B cell (primary cell): ENCODE measurements at regions not wholly inside any gene's neighbourhood (a gene's known extent, or its start where the extent isn't known, plus 50 kb on each side); places are given as distances from the start of the nearest gene placed in this dataset.

Experiments
- ATAC-seq: fragments of 200-7000 bp; cut with Tn5 transposase; one replicate; pipeline ENCODE4 v1.10.0; 2021; ENCODE audit warnings: low read depth, mild to moderate bottlenecking, moderate number of reproducible peaks, moderate library complexity
- CTCF ChIA-PET: fragments of 350-600 bp; sonication (Branson Sonifier 250); formaldehyde crosslinking; loops from one replicate; lab custom pipeline; 2021; ENCODE audit warnings: antibody characterized with exemption, inconsistent platforms; lab: Charles Lee
- POLR2A ChIA-PET: fragments of 350-600 bp; sonication (Branson Sonifier 250); formaldehyde crosslinking; loops from one replicate; lab custom pipeline; 2021; ENCODE audit warnings: antibody characterized with exemption; lab: Charles Lee
- DNase-seq: peaks from one replicate; pipeline ENCODE4 v3.0.0; 2013
- H2AFZ ChIP-seq: 2 replicates; pipeline ENCODE4 v1.6.1; 2012; ENCODE audit warnings: mild to moderate bottlenecking, low read depth, low read length; ENCODE audit not compliant: insufficient read depth, poor library complexity, severe bottlenecking
- H3K27ac ChIP-seq, 2 donors: 1 replicate in 1 of 2; 2 replicates in 1 of 2; pipeline ENCODE4 v1.5.1; 2012 to 2013; ENCODE audit warnings: low read length in 2 of 2, mild to moderate bottlenecking in 2 of 2, moderate library complexity in 1 of 2
- H3K27me3 ChIP-seq, 4 experiments: fragments of 200-600 bp in 1 of 4; sonication (generic) in 1 of 4; replicated peaks in 1 of 4; 1 replicate in 2 of 4; 2 replicates in 2 of 4; pipeline versions ENCODE4 v1.6.1 to v1.7.0; 2013 to 2016; ENCODE audit warnings: low read length in 3 of 4, mild to moderate bottlenecking in 2 of 4, mixed read lengths in 1 of 4, moderate library complexity in 1 of 4; ENCODE audit not compliant: insufficient read depth in 4 of 4, control insufficient read depth in 3 of 4; ENCODE audit errors: control extremely low read depth in 1 of 4
- H3K36me3 ChIP-seq, 2 experiments: replicated peaks in 1 of 2; 1 replicate in 1 of 2; 2 replicates in 1 of 2; pipeline versions ENCODE4 v1.6.1 to v1.7.1; 2013; ENCODE audit warnings: low read length in 1 of 2; ENCODE audit not compliant: insufficient read depth in 2 of 2, control insufficient read depth in 1 of 2; ENCODE audit errors: control extremely low read depth in 1 of 2, extremely low read depth in 1 of 2
- H3K4me1 ChIP-seq, 2 donors: fragments of 200-600 bp in 1 of 2; sonication (generic) in 1 of 2; 1 replicate in 1 of 2; 2 replicates in 1 of 2; pipeline versions ENCODE4 v1.5.1 to v1.6.1; 2013 to 2017; ENCODE audit warnings: low read length in 2 of 2; ENCODE audit not compliant: control insufficient read depth in 2 of 2, insufficient read depth in 2 of 2
- H3K4me2 ChIP-seq: replicated peaks from 2 replicates; pipeline ENCODE3; 2012; ENCODE audit warnings: mild to moderate bottlenecking, low read depth, low read length; ENCODE audit not compliant: poor library complexity, severe bottlenecking
- H3K4me3 ChIP-seq, 5 experiments: fragments of 200-600 bp in 1 of 5; sonication (generic) in 1 of 5; 1 replicate in 3 of 5; 2 replicates in 2 of 5; pipeline versions ENCODE4 v1.5.1 to v1.7.0; 2011 to 2016; ENCODE audit warnings: low read length in 4 of 5, mild to moderate bottlenecking in 4 of 5, low read depth in 2 of 5, control low read depth in 1 of 5, moderate library complexity in 1 of 5; ENCODE audit not compliant: insufficient read depth in 1 of 5; ENCODE audit errors: control extremely low read depth in 1 of 5, extremely low read depth in 1 of 5
- H3K79me2 ChIP-seq: fragments of 200-600 bp; sonication (generic); one replicate; pipeline ENCODE4 v1.6.0; 2016; ENCODE audit warnings: low read length; ENCODE audit not compliant: control insufficient read depth, insufficient read depth
- H3K9ac ChIP-seq: fragments of 200-600 bp; sonication (generic); 2 replicates; pipeline ENCODE4 v1.6.1; 2017; ENCODE audit warnings: mild to moderate bottlenecking, low read length, moderate library complexity
- H3K9me3 ChIP-seq, 3 donors: one replicate each; pipeline versions ENCODE4 v1.6.1 to v1.7.1; 2013; ENCODE audit warnings: low read length in 2 of 3; ENCODE audit not compliant: control insufficient read depth in 2 of 3, insufficient read depth in 1 of 3; ENCODE audit errors: control extremely low read depth in 1 of 3
- H4K20me1 ChIP-seq: 2 replicates; pipeline ENCODE4 v1.6.0; 2012; ENCODE audit warnings: mild to moderate bottlenecking, low read length; ENCODE audit not compliant: insufficient read depth, control insufficient read depth, poor library complexity, severe bottlenecking
- H3K27ac Mint-ChIP-seq: one replicate; pipeline ENCODE4 v1.8.0; 2021; ENCODE audit warnings: mixed read lengths
- H3K27me3 Mint-ChIP-seq: one replicate; pipeline ENCODE4 v1.8.0; 2021; ENCODE audit warnings: mixed read lengths
- H3K4me1 Mint-ChIP-seq: one replicate; pipeline ENCODE4 v1.8.0; 2021; ENCODE audit warnings: mixed read lengths
- H3K4me3 Mint-ChIP-seq: one replicate; pipeline ENCODE4 v1.8.0; 2021; ENCODE audit warnings: mixed read lengths
- H3K9me3 Mint-ChIP-seq: one replicate; pipeline ENCODE4 v1.8.0; 2022; ENCODE audit warnings: mixed read lengths; ENCODE audit not compliant: insufficient read depth
- CTCF ChIP-seq: fragments of 200-600 bp; IDR thresholded peaks from one replicate; pipeline ENCODE4 v1.8.0; 2022; ENCODE audit warnings: antibody characterized with exemption, mild to moderate bottlenecking
- EZH2 ChIP-seq: IDR thresholded peaks from 2 replicates; pipeline ENCODE4 v1.6.1; 2012; ENCODE audit warnings: borderline replicate concordance, low read depth, mild to moderate bottlenecking, moderate library complexity, low read length; ENCODE audit not compliant: insufficient read depth, poor library complexity, severe bottlenecking
- WGBS: methylation state at CpG from one replicate; pipeline ENCODE4 v1.1.5; 2013; ENCODE audit warnings: missing lambda C conversion rate; ENCODE audit not compliant: insufficient coverage; 5-methylcytosine and 5-hydroxymethylcytosine counted together
- intact Hi-C: fragments of 100-400 bp; cut with micrococcal nuclease; formaldehyde crosslinking; loops from one replicate; pipeline ENCODE4 v1.10.0; 2022

- Mint-ChIP-seq H3K9me3 (peaks cover 3% of the 10 kb centered on the region), H3K4me3 (no peak overlapping the region), H3K27ac (no peak overlapping the region), H3K27me3 (peaks cover 20% of the 10 kb centered on the region), H3K4me1 (peaks cover 9% of the 10 kb centered on the region)
- Histone ChIP-seq H4K20me1 (no peaks in the 10 kb centered on the region), H3K27me3 (peaks cover 0 to 18% (median 3%) of the 10 kb centered on the region in 4 experiments), H3K36me3 (no peaks in the 10 kb centered on the region), H3K9ac (no peak overlapping the region), H3K79me2 (no peaks in the 10 kb centered on the region), H3K9me3 (peaks cover 0 to 8% (median 0%) of the 10 kb centered on the region in 3 donors), H3K4me3 (no peak overlapping the region), H3K4me2 (no peak overlapping the region), H3K4me1 (peaks cover 4 to 9% of the 10 kb centered on the region in 2 donors), H3K27ac (no peak overlapping the region), H2AFZ (no peak overlapping the region)
- POLR2A ChIA-PET = no interaction called here
- intact Hi-C loops = no loop called here
- no peak for TF ChIP-seq CTCF
- no peak for TF ChIP-seq EZH2
- ATAC-seq = no peak
- CTCF ChIA-PET = interaction anchor here (0.6 kb wide), 1 partner anchor 434 kb away, joined by 5 read pairs; no protein-coding TSS in a partner anchor
- no peak for DNase-seq
- 94% methylated on average over 11 of the region's 11 CpGs for WGBS
Measured at GRCh38 chr15:70378126-70379031, 280.7 kb upstream of the TLE3 start.
